ENCODE measurements at regions not wholly inside any gene's neighbourhood (a gene's known extent, or its start where the extent isn't known, plus 50 kb on each side); places are given as distances from the start of the nearest gene placed in this dataset.
"Not testable (repeated sequence)": the region's sequence is repeated elsewhere in the genome, so short reads cannot be mapped to it uniquely, and the experiment has no call there.

- not testable (repeated sequence) for TF ChIP-seq CTCF (conservative IDR thresholded peaks at IDR 0.05; ENCODE audit: low read depth, low read length); FOS (IDR thresholded peaks at IDR 0.05; ENCODE audit: low read depth, low read length); RAD21 (IDR thresholded peaks at IDR 0.05; ENCODE audit: low read length); CEBPB (IDR thresholded peaks at IDR 0.05; ENCODE audit: low read depth, low read length); POLR2A (IDR thresholded peaks at IDR 0.05; ENCODE audit: low read depth, low read length); BHLHE40 (IDR thresholded peaks at IDR 0.05; ENCODE audit: low read depth, low read length); NFE2L2 (IDR thresholded peaks at IDR 0.05; ENCODE audit: low read depth, low read length)
- TF ChIP-seq, protein P1, sequence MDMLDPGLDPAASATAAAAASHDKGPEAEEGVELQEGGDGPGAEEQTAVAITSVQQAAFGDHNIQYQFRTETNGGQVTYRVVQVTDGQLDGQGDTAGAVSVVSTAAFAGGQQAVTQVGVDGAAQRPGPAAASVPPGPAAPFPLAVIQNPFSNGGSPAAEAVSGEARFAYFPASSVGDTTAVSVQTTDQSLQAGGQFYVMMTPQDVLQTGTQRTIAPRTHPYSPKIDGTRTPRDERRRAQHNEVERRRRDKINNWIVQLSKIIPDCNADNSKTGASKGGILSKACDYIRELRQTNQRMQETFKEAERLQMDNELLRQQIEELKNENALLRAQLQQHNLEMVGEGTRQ (IDR thresholded peaks at IDR 0.05; ENCODE audit: low read depth, low read length), result not testable (repeated sequence)
Measured at GRCh38 chr17:65291301-65291700, 154.1 kb downstream of the RGS9 start.

Data from IMR-90 (cell line).